Posterior vena cava (tissue), 2 donors: ENCODE measurements at regions not wholly inside any gene's neighbourhood (a gene's known extent, or its start where the extent isn't known, plus 50 kb on each side); places are given as distances from the start of the nearest gene placed in this dataset.
"Not testable (repeated sequence)": the region's sequence is repeated elsewhere in the genome, so short reads cannot be mapped to it uniquely, and the experiment has no call there.

Source experiments
- DNase-seq: peaks from one replicate; pipeline ENCODE4 v3.0.0-alpha.2; 2020; ENCODE audit warnings: low spot score
- intact Hi-C, 2 donors: fragments of 100-400 bp; cut with DNase I; formaldehyde crosslinking; loops; one replicate each; pipeline versions ENCODE4 v1.14.1 to v1.14.2; 2022 to 2023
- donor health status: DM: yes; HTN: yes; CAD: no.
- donor health status: DM: yes; HTN: yes; CAD: no.

DNA sequence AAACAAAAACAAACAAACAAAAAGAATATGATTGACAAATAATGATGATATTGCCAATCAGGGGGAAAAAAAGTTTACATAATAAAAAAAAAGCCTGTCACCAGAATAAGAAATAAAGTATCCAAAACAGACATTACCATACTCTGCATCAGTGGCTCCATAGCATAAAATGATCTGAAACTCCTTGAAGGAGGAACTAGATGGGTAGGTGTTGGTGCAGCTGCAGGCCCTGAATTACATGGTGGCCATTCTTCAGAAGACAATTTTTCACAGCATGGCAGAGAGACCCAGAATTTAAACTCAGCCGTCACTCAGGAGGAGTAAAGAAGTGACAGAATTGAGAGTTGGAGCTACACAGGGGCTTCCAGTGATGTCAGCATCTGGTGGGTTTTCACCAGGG, 60.2 kb downstream of the GLUL start:
- intact Hi-C loops = no loop called here
- DNase-seq = no peak

GRCh38 chr1:182330303-182330702, 61.3 kb downstream of the GLUL start:
- intact Hi-C loops = no loop called here
- no peak for DNase-seq

- DNase-seq = no peak
- intact Hi-C loops = no loop called here
These were observed 62.1 kb downstream of the GLUL start for GRCh38 chr1:182329471-182329870.

DNA sequence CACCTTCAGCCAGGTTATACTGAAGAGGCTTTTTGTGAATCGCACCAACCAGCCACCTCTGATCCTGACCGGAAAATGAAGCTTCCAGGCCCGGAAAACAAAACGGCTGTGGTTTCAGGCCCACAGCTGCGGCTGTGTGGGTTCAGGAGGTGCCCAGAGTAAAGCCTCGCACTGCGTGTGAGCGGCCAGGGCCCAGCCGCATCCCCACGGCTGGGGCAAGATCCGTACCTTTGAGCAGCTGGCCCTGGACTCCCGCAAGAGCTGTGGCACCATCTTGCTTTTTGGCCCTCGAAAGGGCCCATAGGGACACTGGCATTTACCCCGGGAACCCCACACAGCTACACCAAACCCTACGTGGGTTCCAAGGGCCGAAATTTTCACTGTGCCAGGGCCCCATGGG, 63.0 kb downstream of the GLUL start:
- DNase-seq = no peak
- intact Hi-C loops = no loop called here

GRCh38 chr1:182325339-182325738, 66.3 kb downstream of the GLUL start:
- intact Hi-C loops = no loop called here
- DNase-seq = no peak

- DNase-seq, intact Hi-C loops: not testable (repeated sequence)
These were observed 70.1 kb downstream of the GLUL start for GRCh38 chr1:182321532-182321931.

- DNase-seq = no peak
- intact Hi-C loops = no loop called here
These were observed 73.9 kb downstream of the GLUL start for GRCh38 chr1:182317611-182318161.

DNA sequence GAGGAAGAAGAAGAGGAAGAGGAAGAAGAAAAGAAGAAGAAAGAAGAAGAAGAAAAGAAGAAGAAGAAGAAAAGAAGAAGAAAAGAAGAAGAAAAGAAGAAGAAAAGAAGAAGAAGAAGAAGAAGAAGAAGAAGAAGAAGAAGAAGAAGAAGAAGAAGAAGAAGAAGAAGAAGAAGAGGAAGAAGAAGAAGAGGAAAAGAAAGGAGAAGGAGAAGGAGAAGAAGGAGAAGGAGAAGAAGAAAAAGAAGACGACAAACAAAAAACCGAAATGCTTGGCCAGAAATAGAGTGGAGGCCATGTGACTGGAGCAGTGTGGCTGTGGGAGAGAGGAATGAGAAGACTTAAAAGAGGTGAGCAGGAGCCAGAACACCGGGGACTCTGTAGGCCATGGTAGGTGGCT, 75.1 kb downstream of the GLUL start:
- DNase-seq, intact Hi-C loops: not testable (repeated sequence)

DNA sequence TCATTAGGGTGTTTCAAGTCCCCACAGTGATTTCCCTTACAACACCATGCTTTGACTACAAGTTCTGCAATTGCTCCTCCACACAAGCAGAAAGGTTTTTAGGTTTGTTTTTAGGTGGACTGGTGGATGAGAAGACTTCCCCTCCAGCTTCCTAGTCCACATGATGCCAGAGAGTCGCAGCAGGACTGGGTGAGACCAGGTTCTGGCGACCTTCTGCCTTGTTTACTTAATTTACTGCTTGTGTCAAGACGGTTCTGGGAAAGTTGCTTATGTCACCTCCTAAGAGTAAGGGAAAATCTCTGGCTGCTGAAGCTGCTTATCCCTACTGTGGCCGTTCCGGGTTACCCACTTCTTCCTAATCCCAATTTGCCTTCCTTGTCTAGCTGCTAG, 76.4 kb downstream of the GLUL start:
- intact Hi-C loops = no loop called here
- no peak for DNase-seq

GRCh38 chr1:182309631-182310351, 81.8 kb downstream of the GLUL start:
- DNase-seq = no peak
- intact Hi-C loops = loop anchor here in 1 of 2 donors (10.0 kb wide), 2 partner anchors 85 to 165 kb away; partner anchors contain the start of gene GLUL

DNA sequence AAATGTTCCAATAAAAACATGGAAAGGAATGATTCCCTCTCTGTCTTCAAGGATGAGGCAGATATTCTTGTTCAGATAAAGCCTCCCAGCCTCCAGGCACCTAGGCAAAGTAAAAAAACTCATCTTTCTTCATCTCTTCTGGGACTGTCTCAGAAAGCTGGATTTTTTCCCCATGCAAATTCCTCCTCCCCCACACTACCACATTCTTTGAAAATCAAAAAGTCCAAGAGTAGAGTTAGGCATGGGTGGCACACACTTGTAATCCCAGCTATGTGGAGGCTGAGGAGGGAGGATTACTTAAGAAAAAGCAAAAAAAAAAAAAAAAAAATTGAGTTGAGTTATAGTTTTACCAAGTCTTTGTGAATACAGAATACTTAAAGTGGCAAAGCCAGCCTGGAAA, 82.8 kb downstream of the GLUL start:
- DNase-seq = no peak
- intact Hi-C loops = loop anchor here in 1 of 2 donors (10.0 kb wide), 2 partner anchors 86 to 164 kb away; partner anchors contain the start of gene GLUL

DNA sequence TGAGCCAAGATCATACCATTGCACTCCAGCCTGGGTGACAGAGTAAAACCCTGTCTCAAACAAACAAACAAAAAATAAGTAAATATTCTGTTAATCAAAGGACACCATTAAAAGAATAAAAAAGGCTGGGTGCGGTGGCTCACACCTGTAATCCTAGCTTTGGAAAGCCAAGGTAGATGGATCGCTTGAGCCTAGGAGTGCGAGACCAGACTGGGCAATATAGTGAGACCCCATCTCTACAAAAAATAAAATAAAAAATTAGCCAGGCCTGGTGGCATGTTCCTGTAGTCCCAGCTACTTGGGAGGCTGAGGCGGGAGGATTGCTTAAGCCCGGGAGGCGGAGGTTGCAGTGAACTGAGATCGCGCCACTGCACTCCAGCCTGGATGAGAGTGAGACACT, 84.1 kb downstream of the GLUL start:
- intact Hi-C loops = loop anchor here in 1 of 2 donors (10.0 kb wide), 2 partner anchors 87 to 163 kb away; partner anchors contain the start of gene GLUL
- DNase-seq = not testable (repeated sequence)

GRCh38 chr1:182305861-182306260, 85.7 kb downstream of the GLUL start:
- DNase-seq = no peak
- intact Hi-C loops = loop anchor here in 1 of 2 donors (10.0 kb wide), 2 partner anchors 89 to 161 kb away; partner anchors contain the start of gene GLUL

DNA sequence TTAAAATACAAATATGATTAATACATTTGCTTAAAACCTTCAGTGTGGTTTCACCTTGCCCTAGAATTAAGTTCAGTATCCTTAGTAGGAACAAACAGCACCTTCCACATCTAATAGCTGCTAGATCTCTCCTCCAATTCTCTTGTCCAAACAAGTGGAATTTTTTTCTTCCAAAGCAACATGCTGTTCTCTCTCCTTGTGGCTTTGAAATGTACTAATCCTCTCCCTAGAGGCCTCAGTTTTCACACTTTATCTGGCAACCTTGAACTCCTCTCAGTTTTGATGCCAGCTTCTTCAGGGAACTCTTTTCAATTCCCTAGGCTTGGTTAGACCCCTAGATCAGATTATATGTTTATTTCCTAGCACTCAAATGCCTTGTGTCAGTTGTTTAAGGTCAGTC, 87.0 kb downstream of the GLUL start:
- intact Hi-C loops = loop anchor here in 1 of 2 donors (10.0 kb wide), 2 partner anchors 90 to 160 kb away; partner anchors contain the start of gene GLUL

GRCh38 chr1:182304218-182304617, 87.4 kb downstream of the GLUL start:
- no peak for DNase-seq
- intact Hi-C loops = loop anchor here in 1 of 2 donors (10.0 kb wide), 2 partner anchors 91 to 159 kb away; partner anchors contain the start of gene GLUL

More for the DNA sequence above, 87.0 kb downstream of the GLUL start:
- no peak for DNase-seq

DNA sequence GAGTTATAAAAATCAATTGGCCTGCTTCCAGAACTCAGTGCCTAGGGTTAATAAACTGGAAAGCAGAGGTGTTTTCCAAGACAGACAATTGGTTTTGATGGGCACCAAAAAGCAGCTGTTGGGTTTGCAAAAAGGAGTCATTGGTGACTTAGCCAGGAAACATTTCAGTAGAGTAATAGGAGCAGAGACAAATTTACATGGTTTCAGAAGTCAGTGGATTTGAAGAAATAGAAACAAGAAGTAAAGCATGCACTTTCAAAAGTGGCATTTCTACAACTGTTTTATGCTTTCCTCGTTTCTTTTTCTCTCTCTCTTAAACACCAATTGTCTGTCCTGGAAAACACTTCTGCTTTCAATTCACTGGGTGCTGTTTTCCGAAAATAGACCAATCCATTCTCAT, 87.8 kb downstream of the GLUL start:
- intact Hi-C loops = loop anchor here in 1 of 2 donors (10.0 kb wide), 2 partner anchors 91 to 159 kb away; partner anchors contain the start of gene GLUL

DNA sequence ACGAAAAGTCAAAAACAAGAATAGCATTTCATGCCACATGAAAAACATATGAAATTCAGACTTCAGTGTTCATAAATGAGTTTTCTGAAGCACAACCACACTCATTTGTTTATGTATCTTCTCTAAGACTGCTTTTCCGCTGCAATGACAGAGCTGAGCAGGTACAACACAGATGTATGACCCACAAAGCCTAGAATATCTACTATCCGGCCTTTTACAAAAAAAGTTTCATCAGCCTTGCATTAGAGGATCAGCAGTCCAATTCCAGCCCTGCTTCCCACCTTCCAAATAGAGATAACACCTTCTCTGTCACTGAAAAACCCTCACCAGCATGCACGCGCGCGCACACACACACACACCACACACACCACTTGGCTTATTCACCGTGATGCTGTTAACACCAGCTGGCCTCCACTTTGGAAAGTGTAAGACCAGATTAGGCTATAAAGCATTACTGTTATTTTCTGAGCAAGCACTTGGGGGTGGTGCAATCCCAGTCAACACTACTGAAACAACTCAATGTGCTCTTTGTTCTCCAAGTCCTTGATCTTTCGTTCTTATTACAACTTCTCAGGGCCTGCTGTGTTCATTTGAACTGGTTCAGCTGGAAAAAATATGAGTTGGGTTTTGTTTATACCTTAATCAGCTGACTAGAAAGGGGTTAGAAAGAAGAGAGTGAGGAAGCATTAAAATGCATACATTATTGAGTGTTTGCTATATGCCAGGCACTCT, 90.0 kb downstream of the GLUL start:
- intact Hi-C loops = loop anchor here in 1 of 2 donors (10.0 kb wide), 2 partner anchors 93 to 157 kb away; partner anchors contain the start of gene GLUL

More for the DNA sequence above, 87.8 kb downstream of the GLUL start:
- DNase-seq = no peak

GRCh38 chr1:182301026-182301436, 90.6 kb downstream of the GLUL start:
- DNase-seq = no peak
- intact Hi-C loops = loop anchor here in 1 of 2 donors (10.0 kb wide), 2 partner anchors 94 to 156 kb away; partner anchors contain the start of gene GLUL

More for the DNA sequence above, 90.0 kb downstream of the GLUL start:
- no peak for DNase-seq
